Endothelial cell of umbilical vein (primary cell): ENCODE measurements at regions not wholly inside any gene's neighbourhood (a gene's known extent, or its start where the extent isn't known, plus 50 kb on each side); places are given as distances from the start of the nearest gene placed in this dataset.

Source experiments
- BruUV-seq: library from RNA; stranded (reverse); fragments of 400-500 nt; replicated peaks from 2 replicates; lab custom pipeline; 2021; lab: Mats Ljungman, UMichigan
- CTCF ChIA-PET: fragments of 300-600, 350-600 bp; sonication (Branson Sonifier 250); formaldehyde crosslinking; loops from one replicate; lab custom pipeline; 2021; ENCODE audit warnings: antibody characterized with exemption, inconsistent platforms; lab: Charles Lee
- POLR2A ChIA-PET: fragments of 300-600, 350-600 bp; sonication (Branson Sonifier 250); formaldehyde crosslinking; loops from one replicate; lab custom pipeline; 2021; ENCODE audit warnings: antibody characterized with exemption, inconsistent platforms; lab: Charles Lee
- DNase-seq: peaks from one replicate; pipeline ENCODE4 v3.0.0-alpha.2; 2011; ENCODE audit warnings: low read depth, low spot score
- FAIRE-seq: peaks from 2 replicates; lab custom pipeline; 2011; peaks lifted over from hg19 to GRCh38; lab: Jason Lieb, UNC
- H2AFZ ChIP-seq: 2 replicates; pipeline ENCODE4 v1.6.0; 2012; ENCODE audit warnings: low read depth, low read length, control low read depth, inconsistent platforms
- H3K27ac ChIP-seq: 2 replicates; pipeline ENCODE4 v1.5.1; 2011; ENCODE audit warnings: low read depth, mild to moderate bottlenecking, control low read depth, low read length, moderate library complexity; ENCODE audit not compliant: insufficient read depth
- H3K27me3 ChIP-seq, 2 experiments: 2 replicates each; pipeline versions ENCODE4 v1.6.0 to v1.6.1; 2011; ENCODE audit warnings: low read length in 2 of 2, mixed read lengths in 1 of 2; ENCODE audit not compliant: control insufficient read depth in 2 of 2, insufficient read depth in 2 of 2
- H3K36me3 ChIP-seq, 2 experiments: 2 replicates in 1 of 2; 3 replicates in 1 of 2; pipeline ENCODE4 v1.5.1; 2011; ENCODE audit warnings: low read length in 2 of 2, mild to moderate bottlenecking in 1 of 2, moderate library complexity in 1 of 2; ENCODE audit not compliant: control insufficient read depth in 2 of 2, insufficient read depth in 2 of 2; ENCODE audit errors: extremely low read depth in 1 of 2
- H3K4me1 ChIP-seq: 3 replicates; pipeline ENCODE4 v1.5.1; 2011; ENCODE audit warnings: mild to moderate bottlenecking, low read length; ENCODE audit not compliant: control insufficient read depth, insufficient read depth; ENCODE audit errors: extremely low read depth
- H3K4me2 ChIP-seq: 2 replicates; pipeline ENCODE4 v1.6.1; 2011; ENCODE audit warnings: low read length, control low read depth, mixed read lengths; ENCODE audit not compliant: insufficient read depth
- H3K4me3 ChIP-seq, 3 experiments: fragments of 200-600 bp in 1 of 3; sonication (generic), shearing (Covaris generic) in 1 of 3; replicated peaks in 1 of 3; 2 replicates each; pipeline ENCODE4 v1.5.1; 2011 to 2016; ENCODE audit warnings: control low read depth in 3 of 3, low read length in 3 of 3, mild to moderate bottlenecking in 2 of 3, inconsistent platforms in 1 of 3, low read depth in 1 of 3, moderate library complexity in 1 of 3; ENCODE audit not compliant: insufficient read depth in 1 of 3
- H3K79me2 ChIP-seq: 2 replicates; pipeline ENCODE4 v1.6.0; 2012; ENCODE audit warnings: low read length, inconsistent platforms; ENCODE audit not compliant: control insufficient read depth, insufficient read depth
- H3K9ac ChIP-seq: replicated peaks from 2 replicates; pipeline ENCODE3; 2011; ENCODE audit warnings: low read length, control low read depth; ENCODE audit not compliant: insufficient read depth; ENCODE audit errors: extremely low read depth
- H3K9me1 ChIP-seq: replicated peaks from 3 replicates; pipeline ENCODE4 v1.6.0; 2011; ENCODE audit warnings: mild to moderate bottlenecking, low read length; ENCODE audit not compliant: control insufficient read depth, insufficient read depth; ENCODE audit errors: extremely low read depth
- H3K9me3 ChIP-seq: replicated peaks from 2 replicates; pipeline ENCODE4 v1.5.1; 2012; ENCODE audit warnings: low read length, inconsistent platforms; ENCODE audit not compliant: control insufficient read depth, insufficient read depth
- H4K20me1 ChIP-seq: replicated peaks from 2 replicates; pipeline ENCODE3; 2011; ENCODE audit warnings: mild to moderate bottlenecking, low read length; ENCODE audit not compliant: control insufficient read depth, insufficient read depth; ENCODE audit errors: extremely low read depth
- CTCF ChIP-seq, 2 donors: IDR thresholded peaks; 1 replicate in 1 of 2; 2 replicates in 1 of 2; pipeline ENCODE4 v1.5.1; 2011; ENCODE audit warnings: low read length in 2 of 2, mild to moderate bottlenecking in 2 of 2, moderate library complexity in 2 of 2, control low read depth in 1 of 2, inconsistent platforms in 1 of 2, low read depth in 1 of 2; ENCODE audit not compliant: insufficient read depth in 1 of 2; ENCODE audit errors: extremely low read depth in 1 of 2
- EZH2 ChIP-seq: IDR thresholded peaks from 2 replicates; pipeline ENCODE4 v1.6.1; 2012; ENCODE audit warnings: borderline replicate concordance, low read depth, mild to moderate bottlenecking, moderate library complexity, low read length, inconsistent platforms; ENCODE audit not compliant: severe bottlenecking
- FOS ChIP-seq: IDR thresholded peaks from 2 replicates; pipeline ENCODE4 v1.6.1; 2011; ENCODE audit warnings: mild to moderate bottlenecking, low read length, moderate library complexity, borderline replicate concordance; ENCODE audit not compliant: insufficient read depth
- GATA2 ChIP-seq: IDR thresholded peaks from 2 replicates; pipeline ENCODE4 v1.7.0; 2011; ENCODE audit warnings: low read depth, mild to moderate bottlenecking, moderate library complexity, mixed read lengths, low read length; ENCODE audit not compliant: insufficient read length, insufficient read depth
- JUN ChIP-seq: IDR thresholded peaks from 2 replicates; pipeline ENCODE4 v1.6.1; 2011; ENCODE audit warnings: borderline replicate concordance, low read depth; ENCODE audit not compliant: insufficient read length, insufficient read depth
- MAX ChIP-seq: IDR thresholded peaks from 2 replicates; pipeline ENCODE4 v1.6.1; 2011; ENCODE audit not compliant: insufficient read depth, insufficient read length
- MYC ChIP-seq: IDR thresholded peaks from one replicate; pipeline ENCODE4 v1.6.1; 2011; ENCODE audit warnings: mild to moderate bottlenecking, low read depth, low read length
- POLR2A ChIP-seq: IDR thresholded peaks from 2 replicates; pipeline ENCODE4 v1.6.1; 2012; ENCODE audit warnings: low read depth, mild to moderate bottlenecking, control low read depth, low read length
- POLR2AphosphoS5 ChIP-seq: IDR thresholded peaks from 2 replicates; pipeline ENCODE4 v1.6.1; 2012; ENCODE audit warnings: low read depth, mild to moderate bottlenecking, control low read depth, low read length, moderate library complexity; ENCODE audit not compliant: insufficient read depth
- dilution Hi-C: fragments of 300-500 bp; cut with MboI; formaldehyde crosslinking; loops from one replicate; pipeline ENCODE4 v1.15.0; 2019; ENCODE audit warnings: low sequenced_read_pairs; ENCODE audit not compliant: extremely low pct_ligation_motif_present
- intact Hi-C: fragments of 100-400 bp; cut with micrococcal nuclease; formaldehyde crosslinking; loops from one replicate; pipeline ENCODE4 v1.10.0; 2022

- Histone ChIP-seq H3K9me1 (no peaks in the 10 kb centered on the region), H2AFZ (no peak overlapping the region), H3K4me1 (no peaks in the 10 kb centered on the region), H3K27ac (no peak overlapping the region), H3K9ac (no peak overlapping the region), H3K9me3 (peaks cover 6% of the 10 kb centered on the region), H3K27me3 (no peaks in the 10 kb centered on the region), H3K4me2 (no peak overlapping the region), H3K79me2 (no peaks in the 10 kb centered on the region), H4K20me1 (no peaks in the 10 kb centered on the region), H3K4me3 (no peak overlapping the region), H3K36me3 (no peaks in the 10 kb centered on the region)
- no peak for TF ChIP-seq POLR2A
- no peak for TF ChIP-seq MAX
- TF ChIP-seq FOS: no peak
- TF ChIP-seq JUN: no peak
- no peak for TF ChIP-seq GATA2
- TF ChIP-seq POLR2AphosphoS5: no peak
- no peak for TF ChIP-seq CTCF (IDR thresholded peaks at IDR 0.05; ENCODE audit: extremely low read depth in 1 of 2, insufficient read depth in 1 of 2, low read depth in 1 of 2, low read length in 2 of 2)
- no peak for TF ChIP-seq EZH2
- TF ChIP-seq MYC: no peak
- intact Hi-C loops (no loop called here), dilution Hi-C loops (no loop called here)
- BruUV-seq: no TSS peak
- no peak for DNase-seq
- FAIRE-seq: no peak
- ChIA-PET POLR2A (no interaction called here), CTCF (no interaction called here)
These were observed 820.4 kb downstream of the GALR1 start for GRCh38 chr18:78069784-78070664.
